Activated naive CD4-positive, alpha-beta T cell treated with anti-CD3 and anti-CD28 coated beads, Interleukin-2, amount 10 ng/mL, durations not matched to agents 7 days and 5 days (primary cell): ENCODE measurements at regions not wholly inside any gene's neighbourhood (a gene's known extent, or its start where the extent isn't known, plus 50 kb on each side); places are given as distances from the start of the nearest gene placed in this dataset.

Experiments used
- CTCF ChIA-PET: fragments of 350-600 bp; sonication (Branson Sonifier 250); formaldehyde crosslinking; loops from one replicate; lab custom pipeline; 2021; ENCODE audit warnings: antibody characterized with exemption; lab: Charles Lee
- DNase-seq: peaks from one replicate; pipeline ENCODE4 v3.0.0-alpha.2; 2020
- H3K27ac Mint-ChIP-seq: one replicate; pipeline ENCODE4 v1.8.0; 2021; ENCODE audit warnings: mild to moderate bottlenecking, moderate library complexity, mixed read lengths
- H3K27me3 Mint-ChIP-seq: one replicate; pipeline ENCODE4 v1.8.0; 2021; ENCODE audit warnings: mild to moderate bottlenecking, mixed read lengths
- H3K36me3 Mint-ChIP-seq: one replicate; pipeline ENCODE4 v1.8.0; 2021; ENCODE audit warnings: mixed read lengths
- H3K4me1 Mint-ChIP-seq: one replicate; pipeline ENCODE4 v1.8.0; 2021; ENCODE audit warnings: mixed read lengths
- H3K4me3 Mint-ChIP-seq: one replicate; pipeline ENCODE4 v1.8.0; 2021; ENCODE audit warnings: mild to moderate bottlenecking, moderate library complexity, mixed read lengths
- H3K9me3 Mint-ChIP-seq: one replicate; pipeline ENCODE4 v1.8.0; 2021; ENCODE audit warnings: mixed read lengths

GRCh38 chr6:44634321-44634720, 246.8 kb downstream of the CDC5L start:
- H3K4me3 Mint-ChIP-seq, result no peak overlapping the region
- no peak overlapping the region for H3K27ac Mint-ChIP-seq
- DNase-seq, result no peak
- no peaks in the 10 kb centered on the region for H3K9me3 Mint-ChIP-seq
- no peaks in the 10 kb centered on the region for H3K36me3 Mint-ChIP-seq
- H3K27me3 Mint-ChIP-seq, result peaks cover 20% of the 10 kb centered on the region
- peaks cover 9% of the 10 kb centered on the region for H3K4me1 Mint-ChIP-seq
- CTCF ChIA-PET, result interaction anchor here (0.5 to 0.9 kb wide), 2 partner anchors 742 to 1560 kb away, joined by 3 to 4 read pairs; no protein-coding TSS in a partner anchor

DNA sequence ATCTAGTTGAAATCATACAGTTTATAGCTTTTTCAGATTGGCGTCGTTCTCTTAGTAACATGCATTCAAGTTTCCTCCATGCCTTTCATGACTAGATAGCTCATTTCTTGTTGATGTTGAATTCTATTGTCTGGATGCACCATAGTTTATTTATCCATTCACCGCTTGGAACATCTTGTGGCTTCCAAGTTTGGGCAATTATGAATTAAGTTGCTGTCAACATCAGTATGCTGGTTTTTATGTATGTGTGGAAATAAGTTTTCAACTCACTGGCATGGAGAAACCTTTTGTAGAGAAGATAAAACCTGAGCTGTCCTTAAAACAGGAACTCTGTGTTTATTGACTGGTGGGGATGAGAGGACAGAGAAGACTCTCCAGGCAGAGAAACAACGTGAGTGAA, 248.0 kb downstream of the CDC5L start:
- Mint-ChIP-seq H3K4me1 (peaks cover 3% of the 10 kb centered on the region), H3K36me3 (no peaks in the 10 kb centered on the region), H3K27me3 (peaks cover 16% of the 10 kb centered on the region), H3K9me3 (no peaks in the 10 kb centered on the region), H3K27ac (no peak overlapping the region), H3K4me3 (no peak overlapping the region)
- no peak for DNase-seq
- CTCF ChIA-PET, result interaction anchor here (2.1 kb wide), 1 partner anchor 160 kb away, joined by 5 read pairs; no protein-coding TSS in a partner anchor

DNA sequence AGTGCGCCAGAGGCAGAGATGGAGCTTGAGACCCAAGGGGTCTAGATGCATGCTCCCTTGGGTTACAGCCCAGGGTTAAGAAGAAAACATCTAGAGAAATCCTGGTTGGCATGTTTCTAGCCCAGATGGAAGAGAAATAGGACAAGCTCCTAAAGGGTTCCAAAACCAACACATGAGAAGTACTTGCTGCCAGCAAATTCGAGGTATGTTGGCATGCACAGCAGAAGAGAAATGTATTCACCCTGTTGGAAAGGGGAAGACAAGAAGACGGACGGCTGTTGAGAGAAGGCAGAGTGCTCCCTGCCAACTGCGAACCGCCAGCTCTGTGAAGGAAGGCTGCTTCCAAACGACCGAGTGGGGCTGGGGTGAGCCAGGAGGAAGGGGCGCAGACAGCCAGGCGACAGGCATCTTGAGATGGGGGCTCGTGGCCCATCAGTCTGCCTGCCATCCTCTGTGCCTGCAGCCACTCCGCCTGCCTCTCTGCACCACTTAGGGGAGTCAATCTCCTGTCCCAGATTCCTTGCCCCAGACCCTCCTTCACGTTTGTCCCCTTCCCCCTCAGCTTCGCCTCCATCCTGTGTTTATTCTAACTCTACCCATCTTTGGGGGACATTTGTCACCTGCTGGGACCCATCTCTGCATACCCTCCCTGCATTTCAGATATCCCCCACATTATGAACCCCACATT, 249.2 kb downstream of the CDC5L start:
- no peak for DNase-seq
- Mint-ChIP-seq H3K9me3 (no peaks in the 10 kb centered on the region), H3K4me1 (no peaks in the 10 kb centered on the region), H3K4me3 (no peak overlapping the region), H3K36me3 (no peaks in the 10 kb centered on the region), H3K27me3 (peaks cover 4% of the 10 kb centered on the region), H3K27ac (no peak overlapping the region)
- CTCF ChIA-PET, result interaction anchor here (0.5 to 2.1 kb wide), 2 partner anchors 35 to 161 kb away, joined by 3 to 5 read pairs; no protein-coding TSS in a partner anchor

GRCh38 chr6:44641344-44642031, 254.0 kb downstream of the CDC5L start:
- DNase-seq, result no peak
- Mint-ChIP-seq H3K27me3 (peaks cover 3% of the 10 kb centered on the region), H3K4me3 (no peak overlapping the region), H3K27ac (no peak overlapping the region), H3K9me3 (no peaks in the 10 kb centered on the region), H3K36me3 (no peaks in the 10 kb centered on the region), H3K4me1 (peaks cover 2% of the 10 kb centered on the region)
- CTCF ChIA-PET, result interaction anchor here (1.8 kb wide), 1 partner anchor 166 kb away, joined by 7 read pairs; no protein-coding TSS in a partner anchor

GRCh38 chr6:44642349-44642748, 254.8 kb downstream of the CDC5L start:
- CTCF ChIA-PET, result interaction anchor here (1.8 kb wide), 1 partner anchor 167 kb away, joined by 7 read pairs; no protein-coding TSS in a partner anchor
- H3K9me3 Mint-ChIP-seq, result no peaks in the 10 kb centered on the region
- H3K36me3 Mint-ChIP-seq, result no peaks in the 10 kb centered on the region
- H3K4me3 Mint-ChIP-seq, result no peak overlapping the region
- peaks cover 2% of the 10 kb centered on the region for H3K4me1 Mint-ChIP-seq
- no peak overlapping the region for H3K27ac Mint-ChIP-seq
- H3K27me3 Mint-ChIP-seq, result peaks cover 3% of the 10 kb centered on the region
- DNase-seq, result no peak

- H3K27me3 Mint-ChIP-seq, result peaks cover 3% of the 10 kb centered on the region
- H3K36me3 Mint-ChIP-seq, result no peaks in the 10 kb centered on the region
- CTCF ChIA-PET, result interaction anchor here (1.8 kb wide), 1 partner anchor 168 kb away, joined by 7 read pairs; no protein-coding TSS in a partner anchor
- no peak overlapping the region for H3K27ac Mint-ChIP-seq
- H3K4me3 Mint-ChIP-seq, result no peak overlapping the region
- DNase-seq, result no peak
- H3K9me3 Mint-ChIP-seq, result no peaks in the 10 kb centered on the region
- H3K4me1 Mint-ChIP-seq, result peaks cover 2% of the 10 kb centered on the region
Observed at GRCh38 chr6:44642870-44643522, 255.5 kb downstream of the CDC5L start.

GRCh38 chr6:44645276-44645675, 257.8 kb downstream of the CDC5L start:
- CTCF ChIA-PET, result interaction anchor here (1.0 to 3.8 kb wide), 3 partner anchors 10 to 170 kb away, joined by 3 to 16 read pairs (median 6); no protein-coding TSS in a partner anchor

GRCh38 chr6:44646355-44646754, 258.8 kb downstream of the CDC5L start:
- Mint-ChIP-seq H3K27me3 (peaks cover 3% of the 10 kb centered on the region), H3K4me1 (peaks cover 5% of the 10 kb centered on the region), H3K27ac (no peak overlapping the region), H3K36me3 (no peaks in the 10 kb centered on the region), H3K9me3 (no peaks in the 10 kb centered on the region), H3K4me3 (no peak overlapping the region)
- CTCF ChIA-PET, result interaction anchor here (0.9 to 3.8 kb wide), 4 partner anchors 11 to 171 kb away, joined by 3 to 16 read pairs (median 5); no protein-coding TSS in a partner anchor
- no peak for DNase-seq

More at GRCh38 chr6:44645276-44645675, 257.8 kb downstream of the CDC5L start:
- H3K4me1 Mint-ChIP-seq, result peaks cover 5% of the 10 kb centered on the region
- H3K36me3 Mint-ChIP-seq, result no peaks in the 10 kb centered on the region
- no peak overlapping the region for H3K4me3 Mint-ChIP-seq
- peaks cover 3% of the 10 kb centered on the region for H3K27me3 Mint-ChIP-seq
- no peak for DNase-seq
- no peak overlapping the region for H3K27ac Mint-ChIP-seq
- H3K9me3 Mint-ChIP-seq, result no peaks in the 10 kb centered on the region

DNA sequence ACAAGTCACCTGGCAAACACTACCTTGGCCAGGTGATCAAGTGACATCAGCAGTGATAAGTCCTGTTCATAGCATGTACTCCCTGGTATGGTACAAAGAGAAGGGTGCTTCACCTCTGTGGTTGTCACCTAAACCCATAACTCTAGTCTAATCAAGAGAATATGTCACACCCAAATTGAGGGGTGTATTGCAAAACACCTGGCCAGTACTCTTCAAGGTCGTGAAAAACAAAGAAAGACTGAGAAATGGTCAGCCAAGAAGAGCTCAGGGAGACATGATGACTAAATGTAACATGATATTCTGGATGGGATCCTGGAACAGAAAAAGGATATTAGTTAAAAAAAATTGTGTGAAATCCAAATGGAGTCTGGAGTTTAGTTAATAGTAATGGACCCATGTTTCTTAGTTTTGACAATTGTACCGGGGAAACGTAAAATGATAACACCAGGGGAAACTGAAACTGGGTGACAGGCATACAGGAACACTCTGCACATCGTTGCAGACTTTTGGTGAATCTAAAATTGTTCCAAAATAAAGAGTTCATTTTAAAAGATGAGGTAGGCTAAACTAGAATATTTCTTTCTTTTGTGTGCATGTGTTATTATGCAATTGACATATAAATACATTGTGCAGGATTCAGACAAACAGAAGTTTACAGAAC, 262.0 kb downstream of the CDC5L start:
- DNase-seq, result no peak
- Mint-ChIP-seq H3K27me3 (peaks cover 19% of the 10 kb centered on the region), H3K4me1 (peaks cover 5% of the 10 kb centered on the region), H3K36me3 (no peaks in the 10 kb centered on the region), H3K9me3 (no peaks in the 10 kb centered on the region), H3K27ac (peak overlapping the region; percentile 24), H3K4me3 (no peak overlapping the region)
- CTCF ChIA-PET, result no interaction called here

GRCh38 chr6:44650495-44650894, 263.0 kb downstream of the CDC5L start:
- DNase-seq, result no peak
- peaks cover 13% of the 10 kb centered on the region for H3K4me1 Mint-ChIP-seq
- no peaks in the 10 kb centered on the region for H3K36me3 Mint-ChIP-seq
- H3K27me3 Mint-ChIP-seq, result peaks cover 25% of the 10 kb centered on the region
- no peaks in the 10 kb centered on the region for H3K9me3 Mint-ChIP-seq
- no peak overlapping the region for H3K27ac Mint-ChIP-seq
- no peak overlapping the region for H3K4me3 Mint-ChIP-seq
- CTCF ChIA-PET, result no interaction called here

GRCh38 chr6:44650947-44651346, 263.4 kb downstream of the CDC5L start:
- H3K36me3 Mint-ChIP-seq, result no peaks in the 10 kb centered on the region
- H3K4me1 Mint-ChIP-seq, result peaks cover 15% of the 10 kb centered on the region
- peaks cover 26% of the 10 kb centered on the region for H3K27me3 Mint-ChIP-seq
- no peak overlapping the region for H3K4me3 Mint-ChIP-seq
- DNase-seq, result no peak
- no peak overlapping the region for H3K27ac Mint-ChIP-seq
- CTCF ChIA-PET, result no interaction called here
- no peaks in the 10 kb centered on the region for H3K9me3 Mint-ChIP-seq

DNA sequence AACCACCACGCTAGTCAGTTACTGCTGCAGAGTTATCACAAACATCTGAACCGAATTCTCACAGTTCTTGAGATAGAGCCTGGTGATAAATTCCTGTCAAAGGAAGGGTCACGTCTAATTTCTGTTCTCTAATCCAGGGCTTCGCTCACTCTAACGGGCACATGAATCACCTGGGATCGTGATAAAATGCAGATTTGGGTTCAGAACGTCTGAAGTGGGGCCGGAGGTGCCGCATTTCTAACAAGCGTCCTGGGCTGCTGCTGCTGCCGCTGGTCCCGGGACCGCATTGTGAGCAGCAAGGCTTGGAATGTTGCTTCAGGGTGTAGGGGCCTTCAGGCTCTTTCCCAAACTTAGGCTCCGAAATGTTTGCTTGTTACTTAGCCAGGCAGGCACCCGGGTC, 264.1 kb downstream of the CDC5L start:
- Mint-ChIP-seq H3K4me3 (no peak overlapping the region), H3K4me1 (peaks cover 15% of the 10 kb centered on the region), H3K9me3 (no peaks in the 10 kb centered on the region), H3K27me3 (peaks cover 26% of the 10 kb centered on the region), H3K27ac (no peak overlapping the region), H3K36me3 (no peaks in the 10 kb centered on the region)
- no peak for DNase-seq
- CTCF ChIA-PET, result interaction anchor here (1.4 to 2.2 kb wide), 3 partner anchors 11 to 1271 kb away, joined by 4 to 9 read pairs (median 4); no protein-coding TSS in a partner anchor

GRCh38 chr6:44652547-44652946, 265.0 kb downstream of the CDC5L start:
- H3K4me1 Mint-ChIP-seq, result peaks cover 15% of the 10 kb centered on the region
- CTCF ChIA-PET, result interaction anchor here (0.5 to 4.7 kb wide), 7 partner anchors 10 to 1270 kb away, joined by 3 to 25 read pairs (median 5); no protein-coding TSS in a partner anchor
- H3K9me3 Mint-ChIP-seq, result no peaks in the 10 kb centered on the region
- H3K36me3 Mint-ChIP-seq, result no peaks in the 10 kb centered on the region
- H3K27ac Mint-ChIP-seq, result no peak overlapping the region
- peaks cover 26% of the 10 kb centered on the region for H3K27me3 Mint-ChIP-seq
- no peak overlapping the region for H3K4me3 Mint-ChIP-seq
- DNase-seq, result no peak
